H1 (cell line): ENCODE measurements at regions not wholly inside any gene's neighbourhood (a gene's known extent, or its start where the extent isn't known, plus 50 kb on each side); places are given as distances from the start of the nearest gene placed in this dataset.

Experiments
- ATF2 ChIP-seq: IDR thresholded peaks from 2 replicates; pipeline ENCODE4 v1.6.1; 2012; ENCODE audit warnings: low read length, inconsistent platforms
- HDAC6 ChIP-seq: IDR thresholded peaks from one replicate; pipeline ENCODE4 v1.7.1; 2012; ENCODE audit warnings: low read depth, mild to moderate bottlenecking, inconsistent platforms, low read length, moderate library complexity
- POLR2A ChIP-seq, 2 experiments: IDR thresholded peaks; 1 replicate in 1 of 2; 2 replicates in 1 of 2; pipeline ENCODE4 v1.6.1; 2011; ENCODE audit warnings: low read depth in 2 of 2, low read length in 2 of 2, mild to moderate bottlenecking in 2 of 2; ENCODE audit errors: control extremely low read depth in 1 of 2
- POU5F1 ChIP-seq: IDR thresholded peaks from 2 replicates; pipeline ENCODE4 v1.6.1; 2011; ENCODE audit warnings: low read depth, mild to moderate bottlenecking, low read length, moderate library complexity
- ZNF274 ChIP-seq: IDR thresholded peaks from 2 replicates; pipeline ENCODE4 v1.7.0; 2012; ENCODE audit warnings: low read length, borderline replicate concordance; ENCODE audit errors: extremely low read depth

- TF ChIP-seq POU5F1 (no peak), POLR2A (IDR thresholded peaks at IDR 0.05; ENCODE audit: control extremely low read depth in 1 of 2, low read depth in 2 of 2, low read length in 2 of 2) (no peak), HDAC6 (no peak), ZNF274 (no peak), ATF2 (no peak)
Measured at GRCh38 chr3:105976196-105976595, 107.4 kb upstream of the CBLB start.
